ENCODE measurements at regions not wholly inside any gene's neighbourhood (a gene's known extent, or its start where the extent isn't known, plus 50 kb on each side); places are given as distances from the start of the nearest gene placed in this dataset.

DNA sequence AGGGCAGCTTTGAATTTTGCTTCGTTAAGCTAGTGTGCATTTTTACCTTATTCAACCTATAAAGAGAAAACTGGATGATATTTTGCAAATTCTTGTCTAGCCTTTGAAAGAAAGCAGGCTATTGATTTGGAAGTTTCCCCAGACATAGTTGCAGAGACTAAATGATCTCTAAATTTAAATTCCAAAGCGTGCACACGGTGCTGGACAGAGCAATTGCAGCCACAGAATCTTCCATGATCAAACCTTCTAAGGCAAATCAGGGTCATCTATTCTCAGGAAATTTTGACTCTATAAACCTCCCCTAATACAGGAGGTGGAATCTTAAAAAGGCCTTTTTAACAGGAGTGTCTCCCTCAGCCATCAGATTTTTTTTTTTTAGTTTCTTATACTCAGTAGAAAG, 159.9 kb downstream of the MDFIC start:
- TF ChIP-seq, protein P1, sequence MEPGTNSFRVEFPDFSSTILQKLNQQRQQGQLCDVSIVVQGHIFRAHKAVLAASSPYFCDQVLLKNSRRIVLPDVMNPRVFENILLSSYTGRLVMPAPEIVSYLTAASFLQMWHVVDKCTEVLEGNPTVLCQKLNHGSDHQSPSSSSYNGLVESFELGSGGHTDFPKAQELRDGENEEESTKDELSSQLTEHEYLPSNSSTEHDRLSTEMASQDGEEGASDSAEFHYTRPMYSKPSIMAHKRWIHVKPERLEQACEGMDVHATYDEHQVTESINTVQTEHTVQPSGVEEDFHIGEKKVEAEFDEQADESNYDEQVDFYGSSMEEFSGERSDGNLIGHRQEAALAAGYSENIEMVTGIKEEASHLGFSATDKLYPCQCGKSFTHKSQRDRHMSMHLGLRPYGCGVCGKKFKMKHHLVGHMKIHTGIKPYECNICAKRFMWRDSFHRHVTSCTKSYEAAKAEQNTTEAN (CRISPR knock-in tag; IDR thresholded peaks at IDR 0.05): no peak
- TF ChIP-seq, protein P2, sequence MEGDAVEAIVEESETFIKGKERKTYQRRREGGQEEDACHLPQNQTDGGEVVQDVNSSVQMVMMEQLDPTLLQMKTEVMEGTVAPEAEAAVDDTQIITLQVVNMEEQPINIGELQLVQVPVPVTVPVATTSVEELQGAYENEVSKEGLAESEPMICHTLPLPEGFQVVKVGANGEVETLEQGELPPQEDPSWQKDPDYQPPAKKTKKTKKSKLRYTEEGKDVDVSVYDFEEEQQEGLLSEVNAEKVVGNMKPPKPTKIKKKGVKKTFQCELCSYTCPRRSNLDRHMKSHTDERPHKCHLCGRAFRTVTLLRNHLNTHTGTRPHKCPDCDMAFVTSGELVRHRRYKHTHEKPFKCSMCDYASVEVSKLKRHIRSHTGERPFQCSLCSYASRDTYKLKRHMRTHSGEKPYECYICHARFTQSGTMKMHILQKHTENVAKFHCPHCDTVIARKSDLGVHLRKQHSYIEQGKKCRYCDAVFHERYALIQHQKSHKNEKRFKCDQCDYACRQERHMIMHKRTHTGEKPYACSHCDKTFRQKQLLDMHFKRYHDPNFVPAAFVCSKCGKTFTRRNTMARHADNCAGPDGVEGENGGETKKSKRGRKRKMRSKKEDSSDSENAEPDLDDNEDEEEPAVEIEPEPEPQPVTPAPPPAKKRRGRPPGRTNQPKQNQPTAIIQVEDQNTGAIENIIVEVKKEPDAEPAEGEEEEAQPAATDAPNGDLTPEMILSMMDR (IDR thresholded peaks at IDR 0.05 in 2 of 3, conservative IDR thresholded peaks at IDR 0.05 in 1 of 3; ENCODE audit: insufficient read depth in 2 of 3, low read depth in 1 of 3, low read length in 3 of 3): no peak
- TF ChIP-seq SREBF2 (CRISPR knock-in tag; IDR thresholded peaks at IDR 0.05) (no peak), ESRRA (IDR thresholded peaks at IDR 0.05; ENCODE audit: borderline replicate concordance, low read depth) (no peak), YY1 (IDR thresholded peaks at IDR 0.05; ENCODE audit: borderline replicate concordance in 1 of 3, control insufficient read depth in 1 of 3, extremely low read depth in 1 of 3, insufficient read depth in 3 of 3, insufficient read length in 1 of 3, insufficient replicate concordance in 2 of 3, low read depth in 1 of 3, low read length in 2 of 3) (no peak), NR4A1 (CRISPR knock-in tag; IDR thresholded peaks at IDR 0.05) (no peak), NR4A1 (tag; IDR thresholded peaks at IDR 0.05) (no peak), SP2 (IDR thresholded peaks at IDR 0.05; ENCODE audit: extremely low read depth, low read depth, low read length, poor library complexity, severe bottlenecking) (no peak), MAZ (CRISPR knock-in tag; conservative IDR thresholded peaks at IDR 0.05 in 1 of 2, IDR thresholded peaks at IDR 0.05 in 1 of 2) (no peak), MED1 (CRISPR knock-in tag; IDR thresholded peaks at IDR 0.05; ENCODE audit: borderline replicate concordance) (no peak), LARP7 (IDR thresholded peaks at IDR 0.05) (no peak)
- TF ChIP-seq, protein P3, sequence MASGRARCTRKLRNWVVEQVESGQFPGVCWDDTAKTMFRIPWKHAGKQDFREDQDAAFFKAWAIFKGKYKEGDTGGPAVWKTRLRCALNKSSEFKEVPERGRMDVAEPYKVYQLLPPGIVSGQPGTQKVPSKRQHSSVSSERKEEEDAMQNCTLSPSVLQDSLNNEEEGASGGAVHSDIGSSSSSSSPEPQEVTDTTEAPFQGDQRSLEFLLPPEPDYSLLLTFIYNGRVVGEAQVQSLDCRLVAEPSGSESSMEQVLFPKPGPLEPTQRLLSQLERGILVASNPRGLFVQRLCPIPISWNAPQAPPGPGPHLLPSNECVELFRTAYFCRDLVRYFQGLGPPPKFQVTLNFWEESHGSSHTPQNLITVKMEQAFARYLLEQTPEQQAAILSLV (tag; IDR thresholded peaks at IDR 0.05): no peak
- TF ChIP-seq, protein P4, sequence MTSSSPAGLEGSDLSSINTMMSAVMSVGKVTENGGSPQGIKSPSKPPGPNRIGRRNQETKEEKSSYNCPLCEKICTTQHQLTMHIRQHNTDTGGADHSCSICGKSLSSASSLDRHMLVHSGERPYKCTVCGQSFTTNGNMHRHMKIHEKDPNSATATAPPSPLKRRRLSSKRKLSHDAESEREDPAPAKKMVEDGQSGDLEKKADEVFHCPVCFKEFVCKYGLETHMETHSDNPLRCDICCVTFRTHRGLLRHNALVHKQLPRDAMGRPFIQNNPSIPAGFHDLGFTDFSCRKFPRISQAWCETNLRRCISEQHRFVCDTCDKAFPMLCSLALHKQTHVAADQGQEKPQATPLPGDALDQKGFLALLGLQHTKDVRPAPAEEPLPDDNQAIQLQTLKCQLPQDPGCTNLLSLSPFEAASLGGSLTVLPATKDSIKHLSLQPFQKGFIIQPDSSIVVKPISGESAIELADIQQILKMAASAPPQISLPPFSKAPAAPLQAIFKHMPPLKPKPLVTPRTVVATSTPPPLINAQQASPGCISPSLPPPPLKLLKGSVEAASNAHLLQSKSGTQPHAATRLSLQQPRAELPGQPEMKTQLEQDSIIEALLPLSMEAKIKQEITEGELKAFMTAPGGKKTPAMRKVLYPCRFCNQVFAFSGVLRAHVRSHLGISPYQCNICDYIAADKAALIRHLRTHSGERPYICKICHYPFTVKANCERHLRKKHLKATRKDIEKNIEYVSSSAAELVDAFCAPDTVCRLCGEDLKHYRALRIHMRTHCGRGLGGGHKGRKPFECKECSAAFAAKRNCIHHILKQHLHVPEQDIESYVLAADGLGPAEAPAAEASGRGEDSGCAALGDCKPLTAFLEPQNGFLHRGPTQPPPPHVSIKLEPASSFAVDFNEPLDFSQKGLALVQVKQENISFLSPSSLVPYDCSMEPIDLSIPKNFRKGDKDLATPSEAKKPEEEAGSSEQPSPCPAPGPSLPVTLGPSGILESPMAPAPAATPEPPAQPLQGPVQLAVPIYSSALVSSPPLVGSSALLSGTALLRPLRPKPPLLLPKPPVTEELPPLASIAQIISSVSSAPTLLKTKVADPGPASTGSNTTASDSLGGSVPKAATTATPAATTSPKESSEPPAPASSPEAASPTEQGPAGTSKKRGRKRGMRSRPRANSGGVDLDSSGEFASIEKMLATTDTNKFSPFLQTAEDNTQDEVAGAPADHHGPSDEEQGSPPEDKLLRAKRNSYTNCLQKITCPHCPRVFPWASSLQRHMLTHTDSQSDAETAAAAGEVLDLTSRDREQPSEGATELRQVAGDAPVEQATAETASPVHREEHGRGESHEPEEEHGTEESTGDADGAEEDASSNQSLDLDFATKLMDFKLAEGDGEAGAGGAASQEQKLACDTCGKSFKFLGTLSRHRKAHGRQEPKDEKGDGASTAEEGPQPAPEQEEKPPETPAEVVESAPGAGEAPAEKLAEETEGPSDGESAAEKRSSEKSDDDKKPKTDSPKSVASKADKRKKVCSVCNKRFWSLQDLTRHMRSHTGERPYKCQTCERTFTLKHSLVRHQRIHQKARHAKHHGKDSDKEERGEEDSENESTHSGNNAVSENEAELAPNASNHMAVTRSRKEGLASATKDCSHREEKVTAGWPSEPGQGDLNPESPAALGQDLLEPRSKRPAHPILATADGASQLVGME (CRISPR knock-in tag; IDR thresholded peaks at IDR 0.05): no peak
- TF ChIP-seq, protein P5, sequence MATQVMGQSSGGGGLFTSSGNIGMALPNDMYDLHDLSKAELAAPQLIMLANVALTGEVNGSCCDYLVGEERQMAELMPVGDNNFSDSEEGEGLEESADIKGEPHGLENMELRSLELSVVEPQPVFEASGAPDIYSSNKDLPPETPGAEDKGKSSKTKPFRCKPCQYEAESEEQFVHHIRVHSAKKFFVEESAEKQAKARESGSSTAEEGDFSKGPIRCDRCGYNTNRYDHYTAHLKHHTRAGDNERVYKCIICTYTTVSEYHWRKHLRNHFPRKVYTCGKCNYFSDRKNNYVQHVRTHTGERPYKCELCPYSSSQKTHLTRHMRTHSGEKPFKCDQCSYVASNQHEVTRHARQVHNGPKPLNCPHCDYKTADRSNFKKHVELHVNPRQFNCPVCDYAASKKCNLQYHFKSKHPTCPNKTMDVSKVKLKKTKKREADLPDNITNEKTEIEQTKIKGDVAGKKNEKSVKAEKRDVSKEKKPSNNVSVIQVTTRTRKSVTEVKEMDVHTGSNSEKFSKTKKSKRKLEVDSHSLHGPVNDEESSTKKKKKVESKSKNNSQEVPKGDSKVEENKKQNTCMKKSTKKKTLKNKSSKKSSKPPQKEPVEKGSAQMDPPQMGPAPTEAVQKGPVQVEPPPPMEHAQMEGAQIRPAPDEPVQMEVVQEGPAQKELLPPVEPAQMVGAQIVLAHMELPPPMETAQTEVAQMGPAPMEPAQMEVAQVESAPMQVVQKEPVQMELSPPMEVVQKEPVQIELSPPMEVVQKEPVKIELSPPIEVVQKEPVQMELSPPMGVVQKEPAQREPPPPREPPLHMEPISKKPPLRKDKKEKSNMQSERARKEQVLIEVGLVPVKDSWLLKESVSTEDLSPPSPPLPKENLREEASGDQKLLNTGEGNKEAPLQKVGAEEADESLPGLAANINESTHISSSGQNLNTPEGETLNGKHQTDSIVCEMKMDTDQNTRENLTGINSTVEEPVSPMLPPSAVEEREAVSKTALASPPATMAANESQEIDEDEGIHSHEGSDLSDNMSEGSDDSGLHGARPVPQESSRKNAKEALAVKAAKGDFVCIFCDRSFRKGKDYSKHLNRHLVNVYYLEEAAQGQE (IDR thresholded peaks at IDR 0.05; ENCODE audit: borderline replicate concordance): no peak
- TF ChIP-seq, protein P5 (CRISPR knock-in tag; IDR thresholded peaks at IDR 0.05; ENCODE audit: low read depth): no peak
